HEK293 (cell line): ENCODE measurements at regions not wholly inside any gene's neighbourhood (a gene's known extent, or its start where the extent isn't known, plus 50 kb on each side); places are given as distances from the start of the nearest gene placed in this dataset.

ENCODE experiments used
- CTCF ChIA-PET: fragments of 350-600 bp; formaldehyde crosslinking; extraction: SDS; loops from one replicate; lab custom pipeline; 2021; ENCODE audit warnings: antibody characterized with exemption; lab: Yijun Ruan, JAX
- POLR2A ChIA-PET: fragments of 300-600 bp; formaldehyde crosslinking; extraction: SDS; loops from one replicate; lab custom pipeline; 2020; ENCODE audit warnings: antibody characterized with exemption, inconsistent platforms; lab: Yijun Ruan, JAX
- H3K27ac ChIP-seq: fragments of 200-500 bp; sonication (Bioruptor generic); 2 replicates; pipeline ENCODE4 v1.5.1; 2014; ENCODE audit warnings: low read depth, low read length, control low read depth, inconsistent platforms; ENCODE audit errors: extremely low read depth
- H3K36me3 ChIP-seq, 2 experiments: fragments of 200-500 bp in 1 of 2; sonication (Bioruptor generic) in 1 of 2; 1 replicate in 1 of 2; 2 replicates in 1 of 2; pipeline ENCODE4 v1.5.1; 2014 to 2017; ENCODE audit warnings: inconsistent platforms in 2 of 2, low read length in 2 of 2; ENCODE audit not compliant: control insufficient read depth in 2 of 2, insufficient read depth in 1 of 2
- H3K4me1 ChIP-seq: fragments of 200-500 bp; sonication (Bioruptor generic); 2 replicates; pipeline ENCODE4 v1.5.1; 2014; ENCODE audit warnings: mild to moderate bottlenecking, low read length, inconsistent platforms; ENCODE audit not compliant: control insufficient read depth, insufficient read depth
- H3K4me3 ChIP-seq: 2 replicates; pipeline ENCODE4 v1.5.1; 2011; ENCODE audit warnings: low read depth, mild to moderate bottlenecking, control low read depth, low read length, moderate library complexity
- H3K9me3 ChIP-seq: fragments of 200-500 bp; sonication (Bioruptor generic); 2 replicates; pipeline ENCODE4 v1.5.1; 2014; ENCODE audit warnings: low read depth, low read length, inconsistent platforms; ENCODE audit not compliant: control insufficient read depth, insufficient read depth
- ATF2 ChIP-seq: fragments of 450-650 bp; formaldehyde crosslinking; IDR thresholded peaks from 2 replicates; pipeline ENCODE4 v1.5.1; 2016; ENCODE audit warnings: missing biosample characterization, missing genetic modification characterization, low read depth
- HOXC10 ChIP-seq: sonication (generic); formaldehyde crosslinking; IDR thresholded peaks from 2 replicates; pipeline ENCODE4 v1.8.1; 2023; ENCODE audit warnings: mild to moderate bottlenecking, missing genetic modification reagents
- INSM2 ChIP-seq: fragments of 450-650 bp; formaldehyde crosslinking; IDR thresholded peaks from 2 replicates; pipeline ENCODE4 v1.5.1; 2016; ENCODE audit warnings: missing biosample characterization, missing genetic modification characterization
- KLF17 ChIP-seq: fragments of 450-650 bp; formaldehyde crosslinking; IDR thresholded peaks from 2 replicates; pipeline ENCODE4 v1.5.1; 2016; ENCODE audit warnings: missing biosample characterization, missing genetic modification characterization
- PRDM1 ChIP-seq: fragments of 450-650 bp; formaldehyde crosslinking; IDR thresholded peaks from 2 replicates; pipeline ENCODE4; 2016; ENCODE audit warnings: missing biosample characterization, missing genetic modification characterization
- REST ChIP-seq: fragments of 450-650 bp; formaldehyde crosslinking; IDR thresholded peaks from 2 replicates; pipeline ENCODE4 v1.5.1; 2016; ENCODE audit warnings: missing biosample characterization, missing genetic modification characterization
- SP2 ChIP-seq: fragments of 450-650 bp; formaldehyde crosslinking; IDR thresholded peaks from 2 replicates; pipeline ENCODE4 v1.5.1; 2016; ENCODE audit warnings: missing biosample characterization, missing genetic modification characterization
- ZBTB44 ChIP-seq: fragments of 450-650 bp; IDR thresholded peaks from 2 replicates; pipeline ENCODE4 v1.5.1; 2018; ENCODE audit warnings: missing biosample characterization, mild to moderate bottlenecking, missing genetic modification characterization
- ZIC2 ChIP-seq: fragments of 450-650 bp; formaldehyde crosslinking; IDR thresholded peaks from 2 replicates; pipeline ENCODE4 v1.5.1; 2016; ENCODE audit warnings: missing biosample characterization, missing genetic modification characterization
- ZNF19 ChIP-seq: fragments of 450-650 bp; formaldehyde crosslinking; IDR thresholded peaks from 2 replicates; pipeline ENCODE4; 2016; ENCODE audit warnings: missing biosample characterization, missing genetic modification characterization, low read depth
- ZNF24 ChIP-seq: fragments of 450-650 bp; formaldehyde crosslinking; IDR thresholded peaks from 2 replicates; pipeline ENCODE4 v1.5.1; 2016; ENCODE audit warnings: missing biosample characterization, missing genetic modification characterization
- ZNF335 ChIP-seq: fragments of 450-650 bp; formaldehyde crosslinking; conservative IDR thresholded peaks from 2 replicates; pipeline ENCODE4 v1.5.1; 2016; ENCODE audit warnings: missing biosample characterization, missing genetic modification characterization
- ZNF529 ChIP-seq: fragments of 450-650 bp; formaldehyde crosslinking; IDR thresholded peaks from 2 replicates; pipeline ENCODE4 v1.5.1; 2017; ENCODE audit warnings: missing genetic modification characterization, missing biosample characterization; ENCODE audit not compliant: insufficient replicate concordance
- ZNF660 ChIP-seq: fragments of 450-650 bp; IDR thresholded peaks from 2 replicates; pipeline ENCODE4 v1.5.1; 2018; ENCODE audit warnings: missing biosample characterization, mild to moderate bottlenecking, missing genetic modification characterization
- ZNF791 ChIP-seq: fragments of 450-650 bp; formaldehyde crosslinking; IDR thresholded peaks from 2 replicates; pipeline ENCODE4 v1.5.1; 2016; ENCODE audit warnings: missing biosample characterization, missing genetic modification characterization
- ZNF792 ChIP-seq: fragments of 450-650 bp; formaldehyde crosslinking; IDR thresholded peaks from 2 replicates; pipeline ENCODE4 v1.5.1; 2016; ENCODE audit warnings: missing biosample characterization, missing genetic modification characterization
- ZXDB ChIP-seq: fragments of 450-650 bp; formaldehyde crosslinking; IDR thresholded peaks from 2 replicates; pipeline ENCODE4 v1.5.1; 2016; ENCODE audit warnings: missing biosample characterization, missing genetic modification characterization

GRCh38 chr3:70564552-70564951 is 252.1 kb upstream of the MDFIC2 start:
- CTCF ChIA-PET: no interaction called here
- Histone ChIP-seq H3K9me3 (no peaks in the 10 kb centered on the region), H3K4me3 (no peak overlapping the region), H3K36me3 (no peaks in the 10 kb centered on the region), H3K27ac (no peak overlapping the region), H3K4me1 (no peaks in the 10 kb centered on the region)
- POLR2A ChIA-PET: no interaction called here
- no peak for TF ChIP-seq INSM2 (tag by site-specific recombination)
- no peak for TF ChIP-seq ZXDB (tag by site-specific recombination)
- TF ChIP-seq ZIC2 (tag by site-specific recombination): no peak
- TF ChIP-seq ATF2 (tag by site-specific recombination): no peak
- no peak for TF ChIP-seq ZNF529
- no peak for TF ChIP-seq ZNF19 (tag by site-specific recombination)
- TF ChIP-seq ZNF791 (tag by site-specific recombination): no peak

GRCh38 chr3:70561796-70562195 is 249.4 kb upstream of the MDFIC2 start:
- POLR2A ChIA-PET: no interaction called here
- TF ChIP-seq ZNF24 (tag by site-specific recombination) (no peak), REST (tag by site-specific recombination) (no peak), ZBTB44 (tag by site-specific recombination) (no peak), ZNF335 (tag by site-specific recombination) (no peak), ZNF660 (tag by site-specific recombination) (no peak), SP2 (no peak), ZNF792 (tag by site-specific recombination) (no peak), ATF2 (tag by site-specific recombination) (no peak), KLF17 (tag by site-specific recombination) (no peak), HOXC10 (CRISPR knock-in tag) (no peak), PRDM1 (tag by site-specific recombination) (no peak)
- Histone ChIP-seq H3K27ac (no peak overlapping the region), H3K4me1 (no peaks in the 10 kb centered on the region), H3K4me3 (no peak overlapping the region), H3K9me3 (no peaks in the 10 kb centered on the region), H3K36me3 (no peaks in the 10 kb centered on the region)
- CTCF ChIA-PET: no interaction called here
